GM21717 (cell line): ENCODE measurements at regions not wholly inside any gene's neighbourhood (a gene's known extent, or its start where the extent isn't known, plus 50 kb on each side); places are given as distances from the start of the nearest gene placed in this dataset.

Experiments
- ATAC-seq: cut with Tn5 transposase; IDR thresholded peaks from one replicate; pipeline ENCODE4 v1.9.1; 2021; ENCODE audit warnings: mild to moderate bottlenecking, moderate library complexity; ENCODE audit not compliant: unreplicated experiment

- ATAC-seq, result no peak
Measured at GRCh38 chr10:35924759-35925158, 282.7 kb upstream of the FZD8 start.

GRCh38 chr10:35922876-35923600, 280.9 kb upstream of the FZD8 start:
- no peak for ATAC-seq

- no peak for ATAC-seq
Measured at GRCh38 chr10:35921866-35922350, 279.8 kb upstream of the FZD8 start.

GRCh38 chr10:35916791-35917190, 274.7 kb upstream of the FZD8 start:
- ATAC-seq, result no peak

- no peak for ATAC-seq
Measured at GRCh38 chr10:35913628-35914027, 271.5 kb upstream of the FZD8 start.

GRCh38 chr10:35912615-35913569, 270.8 kb upstream of the FZD8 start:
- ATAC-seq, result no peak

- ATAC-seq, result no peak
Measured at GRCh38 chr10:35911954-35912353, 269.9 kb upstream of the FZD8 start.

GRCh38 chr10:35911233-35911632, 269.1 kb upstream of the FZD8 start:
- ATAC-seq, result no peak

- ATAC-seq, result no peak
Measured at GRCh38 chr10:35910234-35910633, 268.1 kb upstream of the FZD8 start.

GRCh38 chr10:35909121-35909720, 267.1 kb upstream of the FZD8 start:
- ATAC-seq, result no peak

- ATAC-seq, result no peak
Measured at GRCh38 chr10:35908451-35908850, 266.4 kb upstream of the FZD8 start.

GRCh38 chr10:35907548-35907947, 265.5 kb upstream of the FZD8 start:
- ATAC-seq, result no peak

- no peak for ATAC-seq
Measured at GRCh38 chr10:35906155-35906554, 264.1 kb upstream of the FZD8 start.

GRCh38 chr10:35903021-35903420, 260.9 kb upstream of the FZD8 start:
- ATAC-seq, result no peak

GRCh38 chr10:35898716-35899440, 256.8 kb upstream of the FZD8 start:
- ATAC-seq, result no peak

GRCh38 chr10:35896001-35896400, 253.9 kb upstream of the FZD8 start:
- ATAC-seq, result no peak

- ATAC-seq, result no peak
Measured at GRCh38 chr10:35895331-35895730, 253.2 kb upstream of the FZD8 start.

- no peak for ATAC-seq
Measured at GRCh38 chr10:35892526-35892925, 250.4 kb upstream of the FZD8 start.

GRCh38 chr10:35890676-35891495, 248.8 kb upstream of the FZD8 start:
- no peak for ATAC-seq
